GM13977 (cell line): ENCODE measurements at regions not wholly inside any gene's neighbourhood (a gene's known extent, or its start where the extent isn't known, plus 50 kb on each side); places are given as distances from the start of the nearest gene placed in this dataset.

Source experiments
- DNase-seq: peaks from one replicate; pipeline ENCODE4 v3.0.0; 2012; ENCODE audit warnings: low spot score
- CTCF ChIP-seq: IDR thresholded peaks from 2 replicates; pipeline ENCODE4 v1.5.1; 2012; ENCODE audit warnings: mild to moderate bottlenecking, control low read depth; ENCODE audit not compliant: insufficient read depth; ENCODE audit errors: extremely low read depth, missing control alignments
- in situ Hi-C: fragments of 300-500 bp; cut with MboI; formaldehyde crosslinking; loops from one replicate; pipeline ENCODE4 v1.12.0; 2022; ENCODE audit warnings: low sequenced_read_pairs, low pct_unique_long_range_greater_than_20kb, mixed read lengths, inconsistent platforms; ENCODE audit not compliant: unreplicated experiment

- in situ Hi-C loops, result no loop called here
Measured at GRCh38 chr7:67771846-67772605, 775.4 kb downstream of the TYW1 start.

DNA sequence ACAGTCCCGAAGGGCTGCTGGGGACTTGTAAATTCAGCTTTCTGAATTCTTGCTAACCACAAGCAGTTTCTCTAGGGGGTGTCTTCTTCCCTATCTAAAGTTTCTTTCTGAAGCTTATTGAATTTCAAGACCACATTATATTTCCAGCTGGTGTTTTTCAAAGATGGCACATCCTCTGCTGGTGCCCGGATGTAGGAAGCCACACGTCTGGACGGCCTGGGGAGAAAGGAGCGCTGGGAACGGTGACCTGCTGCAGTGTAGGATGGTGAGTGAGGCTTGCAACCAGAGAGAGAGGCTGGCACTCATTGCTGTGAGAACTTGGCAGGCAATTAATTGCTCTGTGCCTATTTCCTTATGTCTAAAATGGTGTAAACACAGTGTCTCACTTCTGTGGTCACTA is 776.4 kb downstream of the TYW1 start:
- no peak for DNase-seq

More at GRCh38 chr7:67771846-67772605, 775.4 kb downstream of the TYW1 start:
- TF ChIP-seq CTCF, result no peak
- no peak for DNase-seq

GRCh38 chr7:67777119-67777518 is 780.5 kb downstream of the TYW1 start:
- in situ Hi-C loops, result no loop called here
- no peak for TF ChIP-seq CTCF
- DNase-seq, result no peak

More for the DNA sequence above, 776.4 kb downstream of the TYW1 start:
- no peak for TF ChIP-seq CTCF
- in situ Hi-C loops, result no loop called here

DNA sequence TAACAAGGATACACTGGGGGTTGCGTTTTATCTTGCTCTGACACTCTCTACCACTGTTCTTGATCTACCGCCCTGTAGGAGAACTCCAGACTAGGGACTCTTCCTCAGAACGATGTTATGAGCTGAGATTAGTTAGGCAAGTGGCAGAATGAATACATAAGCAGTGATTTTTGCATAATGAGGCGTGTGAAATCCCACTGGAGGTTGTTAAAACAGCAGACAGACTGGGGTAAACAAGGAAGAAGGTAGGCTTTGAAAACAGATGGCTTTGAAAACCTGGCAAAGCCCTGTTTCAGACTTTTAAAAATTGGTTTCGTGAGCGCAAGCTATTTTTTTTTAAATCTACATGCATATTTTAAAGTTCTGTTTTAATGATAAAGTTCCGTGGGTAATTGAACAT is 785.2 kb downstream of the TYW1 start:
- in situ Hi-C loops, result no loop called here
- no peak for DNase-seq
- TF ChIP-seq CTCF, result no peak

- in situ Hi-C loops, result no loop called here
- no peak for DNase-seq
- TF ChIP-seq CTCF, result no peak
Measured at GRCh38 chr7:67786021-67786420, 789.4 kb downstream of the TYW1 start.

GRCh38 chr7:67788669-67789068 is 792.0 kb downstream of the TYW1 start:
- no peak for TF ChIP-seq CTCF
- DNase-seq, result no peak
- in situ Hi-C loops, result no loop called here
